ENCODE measurements at regions not wholly inside any gene's neighbourhood (a gene's known extent, or its start where the extent isn't known, plus 50 kb on each side); places are given as distances from the start of the nearest gene placed in this dataset.
"Not testable (repeated sequence)": the region's sequence is repeated elsewhere in the genome, so short reads cannot be mapped to it uniquely, and the experiment has no call there.

GRCh38 chr12:73057428-73057827, 785.3 kb downstream of the TRHDE start:
- no peak for DNase-seq

- DNase-seq = no peak
Observed at GRCh38 chr12:73065913-73066312, 793.7 kb downstream of the TRHDE start.

GRCh38 chr12:73067616-73068015, 795.4 kb downstream of the TRHDE start:
- no peak for DNase-seq

- no peak for DNase-seq
Observed at GRCh38 chr12:73072214-73072613, 800.0 kb downstream of the TRHDE start.

GRCh38 chr12:73076760-73077159, 804.6 kb downstream of the TRHDE start:
- no peak for DNase-seq

- no peak for DNase-seq
Observed at GRCh38 chr12:73083736-73084135, 811.6 kb downstream of the TRHDE start.

- no peak for DNase-seq
Observed at GRCh38 chr12:73106296-73106695, 834.1 kb downstream of the TRHDE start.

GRCh38 chr12:73106896-73107295, 834.7 kb downstream of the TRHDE start:
- no peak for DNase-seq

GRCh38 chr12:73110816-73111215, 838.6 kb downstream of the TRHDE start:
- DNase-seq = no peak

- DNase-seq = no peak
Observed at GRCh38 chr12:73112035-73112816, 840.1 kb downstream of the TRHDE start.

GRCh38 chr12:73124480-73124879, 852.3 kb downstream of the TRHDE start:
- DNase-seq = no peak

GRCh38 chr12:73125148-73125547, 853.0 kb downstream of the TRHDE start:
- no peak for DNase-seq

- DNase-seq = no peak
Observed at GRCh38 chr12:73136386-73136785, 864.2 kb downstream of the TRHDE start.

- not testable (repeated sequence) for DNase-seq
Observed at GRCh38 chr12:73139642-73140041, 867.5 kb downstream of the TRHDE start.

- DNase-seq = no peak
Observed at GRCh38 chr12:73158341-73158740, 886.2 kb downstream of the TRHDE start.

- no peak for DNase-seq
Observed at GRCh38 chr12:73159954-73160353, 887.8 kb downstream of the TRHDE start.

- no peak for DNase-seq
Observed at GRCh38 chr12:73161970-73162369, 889.8 kb downstream of the TRHDE start.

GRCh38 chr12:73180734-73181133, 908.6 kb downstream of the TRHDE start:
- DNase-seq = no peak

GRCh38 chr12:73181244-73181643, 909.1 kb downstream of the TRHDE start:
- no peak for DNase-seq

- no peak for DNase-seq
Observed at GRCh38 chr12:73185403-73185802, 913.2 kb downstream of the TRHDE start.

- no peak for DNase-seq
Observed at GRCh38 chr12:73186272-73186671, 914.1 kb downstream of the TRHDE start.

GRCh38 chr12:73187765-73188164, 915.6 kb downstream of the TRHDE start:
- DNase-seq = no peak

- DNase-seq = no peak
Observed at GRCh38 chr12:73210548-73211204, 938.5 kb downstream of the TRHDE start.

GRCh38 chr12:73220951-73221350, 948.8 kb downstream of the TRHDE start:
- no peak for DNase-seq

- no peak for DNase-seq
Observed at GRCh38 chr12:73221398-73221797, 949.2 kb downstream of the TRHDE start.

Data from NCI-H748 treated with DMSO at 0.1 percent for 48 hours (cell line).